ENCODE measurements at regions not wholly inside any gene's neighbourhood (a gene's known extent, or its start where the extent isn't known, plus 50 kb on each side); places are given as distances from the start of the nearest gene placed in this dataset.

DNA sequence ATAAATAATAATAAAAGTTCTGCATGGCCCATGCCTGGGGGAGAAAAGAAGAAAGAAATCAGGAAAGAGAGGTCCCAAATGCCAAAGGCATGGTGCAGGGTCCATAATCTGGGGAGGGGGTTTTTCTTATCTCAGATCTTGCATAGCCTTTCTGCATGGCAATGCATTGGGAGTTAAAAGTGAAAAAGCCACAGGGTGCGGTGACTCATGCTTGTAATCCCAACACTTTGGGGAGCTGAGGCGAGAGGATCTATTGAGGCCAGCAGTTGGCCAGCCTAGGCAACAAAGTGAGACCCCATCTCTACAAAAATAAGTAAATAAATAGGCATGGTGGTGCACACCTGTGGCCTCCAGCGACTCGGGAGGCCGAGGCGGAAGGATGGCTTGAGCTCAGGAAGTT lies 76.8 kb upstream of the GATA2 start:
- no peak for DNase-seq

DNA sequence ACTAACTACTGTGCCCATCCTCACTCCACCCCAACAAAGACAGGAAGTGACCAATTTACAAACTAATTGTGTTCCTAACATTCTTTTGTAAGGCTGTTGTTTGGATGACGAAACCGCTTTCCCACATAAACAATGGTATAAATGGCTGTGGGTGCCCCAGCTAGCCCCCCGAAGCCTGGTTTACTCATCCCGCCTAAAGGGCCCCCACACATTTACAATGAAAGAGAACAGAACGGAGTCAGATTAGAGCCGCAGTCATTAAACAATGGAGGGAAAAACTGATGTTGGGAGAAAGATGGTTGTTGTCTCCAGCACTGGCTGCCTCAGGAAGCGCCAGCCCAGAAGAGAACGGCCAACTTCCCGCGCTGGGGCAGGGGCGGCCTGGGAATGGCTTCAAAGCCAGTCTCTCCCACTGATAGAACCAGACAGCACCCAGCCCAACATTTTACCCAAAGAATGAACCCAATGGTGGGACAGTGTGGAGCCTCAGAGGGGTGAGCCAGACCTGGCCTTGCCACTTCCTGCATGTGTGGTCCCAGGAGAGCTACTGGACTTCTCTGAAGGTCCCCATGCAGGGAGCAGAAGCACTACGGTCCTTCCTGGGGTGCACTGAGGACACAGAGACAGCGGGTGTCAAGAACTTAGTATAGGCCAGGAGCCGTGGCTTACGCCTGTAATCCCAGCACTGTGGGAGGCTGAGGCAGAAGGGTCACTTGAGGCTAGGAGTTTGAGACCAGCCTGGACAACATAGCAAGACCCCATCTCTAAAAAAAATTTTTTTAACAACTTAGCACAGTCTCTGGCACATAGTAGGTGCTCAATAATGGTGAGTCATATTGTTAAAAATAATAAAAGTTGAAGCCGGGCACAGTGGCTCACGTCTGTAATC lies 75.8 kb upstream of the GATA2 start:
- DNase-seq = no peak

DNA sequence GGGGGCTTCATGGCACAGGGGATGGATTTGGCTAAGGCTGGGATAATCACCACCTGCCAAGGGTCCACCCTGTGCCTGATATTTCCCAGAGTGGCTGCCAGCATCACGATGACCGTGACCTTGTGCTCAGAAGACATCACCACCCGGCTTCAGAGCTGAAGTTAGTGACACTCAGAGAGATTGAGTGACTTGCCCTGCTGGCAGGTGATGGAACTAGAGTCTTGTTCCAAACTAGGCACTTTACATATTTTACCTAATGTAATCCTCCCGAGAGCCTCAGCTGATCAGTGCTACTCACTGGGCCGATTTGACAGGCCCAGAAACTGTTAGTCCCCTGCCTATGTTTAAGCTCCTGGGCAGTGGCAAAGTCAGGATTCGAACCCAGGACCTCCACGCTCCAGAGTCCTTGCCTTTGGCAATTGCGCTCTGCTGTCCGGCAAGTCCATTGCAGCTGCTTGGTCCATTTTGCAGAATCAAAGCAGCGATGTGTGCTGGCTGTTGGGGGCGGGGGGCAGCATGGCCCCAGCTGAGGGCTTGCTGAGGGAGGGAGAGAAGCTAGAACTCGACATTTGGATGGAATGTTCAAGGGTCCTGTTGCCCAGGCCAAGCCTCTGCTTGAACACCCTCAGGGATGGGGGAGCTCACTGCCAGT lies 74.8 kb upstream of the GATA2 start:
- no peak for DNase-seq

DNA sequence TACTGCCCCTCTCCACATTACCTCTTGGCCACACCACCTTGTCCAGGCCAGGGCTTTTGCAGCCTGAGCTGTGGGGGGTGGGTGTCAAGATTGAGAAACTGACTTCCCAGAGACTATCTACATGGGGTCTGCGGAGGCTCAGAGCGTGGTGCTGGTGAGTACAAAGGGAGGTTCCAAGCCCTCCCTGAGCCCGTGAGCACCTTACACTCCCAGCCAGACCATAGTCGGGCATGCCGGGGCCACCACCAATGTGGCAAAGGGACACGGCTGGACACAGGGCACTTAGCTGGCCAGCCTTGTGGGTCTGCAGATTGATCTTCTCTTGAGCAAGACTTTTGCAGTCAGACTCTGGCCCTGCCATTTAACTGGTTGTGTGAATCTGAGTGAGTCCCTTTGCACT lies 74.1 kb upstream of the GATA2 start:
- DNase-seq = no peak

DNA sequence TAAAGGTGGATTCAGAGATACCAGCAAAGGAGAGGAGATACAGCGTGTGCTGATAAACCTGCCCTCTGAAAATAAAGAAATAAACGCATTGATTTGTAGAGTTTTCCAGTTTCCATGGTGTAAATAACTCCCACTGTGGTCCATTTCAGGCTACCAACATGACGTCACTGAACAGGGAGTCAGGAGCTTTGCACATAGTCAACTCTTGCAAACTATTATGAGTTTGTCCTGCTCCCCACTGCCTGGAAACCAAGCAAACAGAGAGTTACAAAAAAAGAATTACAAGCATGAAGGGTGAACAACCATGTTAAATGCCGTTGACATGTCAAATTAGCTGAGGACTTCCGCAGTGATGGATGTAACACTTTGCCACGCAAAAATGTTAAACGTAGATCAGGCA lies 70.4 kb upstream of the GATA2 start:
- no peak for DNase-seq

DNA sequence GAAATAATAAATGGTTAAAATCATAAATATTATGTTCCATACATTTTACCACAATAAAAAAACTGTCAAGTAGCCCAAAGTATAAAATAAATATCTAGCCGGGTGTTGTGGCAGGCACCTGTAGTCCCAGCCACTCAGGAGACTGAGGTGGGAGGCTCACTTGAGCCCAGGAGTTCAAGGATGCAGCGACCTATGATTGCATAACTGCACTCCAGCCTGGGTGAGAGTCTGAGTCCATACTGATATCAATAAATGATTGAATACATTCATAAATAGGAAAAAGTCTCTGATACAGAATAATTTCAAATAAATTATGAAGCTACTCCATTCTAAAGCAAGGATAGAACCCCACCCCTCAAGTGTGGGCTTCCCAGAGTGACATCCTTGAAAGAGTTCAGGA lies 68.5 kb upstream of the GATA2 start:
- DNase-seq = no peak

DNA sequence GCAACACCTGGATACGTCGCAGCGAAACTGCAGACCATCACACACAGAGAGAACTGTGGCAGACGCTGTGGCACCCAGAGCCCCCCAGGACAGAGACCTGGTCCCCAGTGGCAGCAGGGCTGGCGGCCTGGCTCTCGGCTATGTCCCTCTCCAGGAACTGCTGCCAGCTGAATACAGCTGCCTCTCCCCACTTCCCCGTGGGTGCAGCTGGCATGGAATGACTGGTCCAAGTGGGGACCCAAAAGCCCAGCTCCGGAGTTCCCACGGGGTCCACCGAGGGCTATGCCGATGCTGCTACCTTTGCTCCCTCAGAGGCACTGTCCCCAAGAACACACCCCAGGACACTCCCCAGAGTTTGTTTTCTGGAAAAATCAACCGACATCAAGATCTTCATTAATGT lies 67.8 kb upstream of the GATA2 start:
- DNase-seq = no peak

DNA sequence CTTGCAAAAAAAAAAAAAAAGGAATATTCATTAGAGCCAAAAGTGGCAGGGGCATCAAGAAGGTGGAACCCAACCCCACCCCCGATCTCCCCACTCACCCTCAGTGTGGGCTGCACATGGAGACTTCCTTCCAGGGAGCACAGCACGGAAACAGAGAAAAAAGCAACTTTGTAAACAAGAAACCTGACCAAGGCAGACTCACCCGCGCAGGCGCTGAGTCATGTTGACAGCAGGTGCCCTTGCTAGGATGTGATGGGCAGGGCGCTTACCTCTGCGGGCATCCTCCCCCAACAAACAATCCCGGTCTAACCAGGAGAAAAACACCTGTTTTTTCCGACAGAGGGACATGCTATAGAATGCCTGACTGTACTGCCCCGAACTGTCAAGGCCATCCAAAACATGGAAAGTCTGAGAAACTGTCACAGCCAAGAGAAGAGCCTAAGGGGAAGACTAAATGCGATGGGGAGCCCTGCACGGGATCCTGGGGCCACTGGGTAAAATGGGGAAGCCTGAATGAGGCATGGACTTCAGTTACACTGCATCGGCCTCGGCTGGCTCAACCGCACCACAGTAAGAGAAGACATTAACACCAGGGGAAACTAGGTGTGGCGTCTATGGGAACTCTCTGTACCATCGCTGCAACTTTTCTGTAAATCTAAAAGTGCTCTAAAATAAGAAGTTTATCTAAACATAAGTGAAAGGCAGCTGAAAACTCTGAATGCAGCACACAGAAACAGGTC lies 66.7 kb upstream of the GATA2 start:
- no peak for DNase-seq

DNA sequence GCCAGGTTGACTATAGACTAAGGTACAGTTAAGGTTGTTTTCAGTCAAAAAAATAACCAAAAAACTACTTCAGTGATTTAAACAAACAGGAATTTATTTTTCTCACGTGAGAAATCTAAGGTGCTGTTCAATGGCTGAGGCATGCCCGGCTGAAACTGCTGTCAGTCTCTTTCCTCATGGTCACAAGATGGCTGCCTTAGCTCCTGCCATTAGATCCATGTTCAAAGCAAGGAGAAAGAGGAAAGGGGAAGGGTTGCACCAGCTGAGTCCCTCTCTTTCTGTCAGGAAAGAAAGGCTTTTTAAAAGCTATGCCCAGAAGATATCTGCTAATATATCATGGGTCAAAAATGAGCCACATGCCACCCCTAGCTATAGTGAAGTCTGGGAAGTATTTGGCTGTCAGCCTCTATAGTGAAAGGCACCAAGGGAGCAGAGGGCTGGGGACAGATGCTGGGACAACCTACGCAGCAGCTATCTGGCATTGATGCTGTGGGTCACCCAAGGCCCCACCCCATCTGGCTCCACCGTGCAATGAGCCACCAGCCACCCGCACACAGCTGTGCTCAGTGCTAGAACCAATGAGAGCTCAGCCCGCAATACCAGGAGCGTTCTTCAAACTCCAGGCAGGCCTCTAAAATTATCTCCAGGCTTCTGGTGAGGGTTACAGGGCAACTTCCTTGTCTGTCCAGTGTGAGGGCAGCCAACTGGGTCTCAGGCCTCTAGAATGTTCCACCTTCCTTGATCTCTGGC lies 64.7 kb upstream of the GATA2 start:
- DNase-seq = no peak

DNA sequence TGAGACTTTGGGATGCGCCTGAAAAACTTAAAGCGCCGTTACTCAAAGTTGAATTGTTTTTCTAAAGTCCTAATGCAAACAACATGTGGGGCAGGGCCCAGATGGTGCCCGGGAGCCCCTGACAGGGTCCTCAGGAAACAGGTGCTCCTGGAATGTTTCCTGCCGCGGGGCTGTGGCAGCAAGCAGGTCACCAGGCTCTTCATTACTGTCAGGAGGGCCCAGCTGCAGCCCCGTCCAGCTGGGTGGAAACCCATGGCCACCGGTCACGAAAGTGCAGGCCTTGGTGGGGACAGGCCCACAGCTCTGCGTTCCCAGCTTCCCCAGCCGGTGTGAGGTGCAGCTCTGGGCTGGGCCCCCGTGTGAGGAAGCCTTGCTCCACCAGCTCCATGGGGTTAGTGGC lies 63.9 kb upstream of the GATA2 start:
- no peak for DNase-seq

DNA sequence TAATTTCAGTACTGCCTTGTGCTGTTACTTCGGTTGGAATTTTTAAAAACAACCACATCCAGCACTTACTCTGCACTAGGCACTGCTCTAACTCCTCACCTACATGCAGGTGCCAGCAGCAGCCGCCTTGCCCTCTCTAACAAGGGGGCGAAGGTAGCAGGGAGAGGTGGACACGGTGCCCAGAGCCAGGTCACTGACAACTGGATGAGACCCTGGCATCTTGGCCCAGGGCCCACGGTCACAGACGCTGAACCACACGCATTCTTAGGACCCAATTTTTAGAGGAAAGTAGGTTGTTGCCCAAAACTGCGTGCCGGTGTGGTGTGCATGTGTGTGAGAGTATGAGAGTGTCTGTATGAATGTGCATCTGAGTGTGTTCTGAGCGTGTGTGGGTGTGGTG lies 63.4 kb upstream of the GATA2 start:
- no peak for DNase-seq

DNA sequence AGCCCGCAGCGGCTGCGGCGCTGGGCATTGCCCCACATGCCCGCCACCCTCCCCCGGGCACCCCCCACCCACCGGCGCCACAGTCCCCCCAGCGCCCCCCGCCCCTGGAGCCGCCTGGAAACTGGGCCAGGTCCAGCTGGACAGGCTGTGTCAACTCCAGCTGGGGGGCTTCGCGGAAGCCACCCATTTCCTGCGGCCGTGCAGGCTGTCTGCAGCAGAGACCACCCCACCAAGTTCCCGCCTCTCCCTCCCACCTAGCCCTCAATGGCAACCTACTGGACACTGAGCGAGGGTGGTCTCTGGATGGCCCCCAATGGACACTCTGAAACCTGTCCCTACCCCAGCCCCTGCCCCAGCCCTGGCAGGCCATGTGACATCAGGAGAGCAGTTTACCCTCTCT lies 62.8 kb upstream of the GATA2 start:
- DNase-seq = no peak

DNA sequence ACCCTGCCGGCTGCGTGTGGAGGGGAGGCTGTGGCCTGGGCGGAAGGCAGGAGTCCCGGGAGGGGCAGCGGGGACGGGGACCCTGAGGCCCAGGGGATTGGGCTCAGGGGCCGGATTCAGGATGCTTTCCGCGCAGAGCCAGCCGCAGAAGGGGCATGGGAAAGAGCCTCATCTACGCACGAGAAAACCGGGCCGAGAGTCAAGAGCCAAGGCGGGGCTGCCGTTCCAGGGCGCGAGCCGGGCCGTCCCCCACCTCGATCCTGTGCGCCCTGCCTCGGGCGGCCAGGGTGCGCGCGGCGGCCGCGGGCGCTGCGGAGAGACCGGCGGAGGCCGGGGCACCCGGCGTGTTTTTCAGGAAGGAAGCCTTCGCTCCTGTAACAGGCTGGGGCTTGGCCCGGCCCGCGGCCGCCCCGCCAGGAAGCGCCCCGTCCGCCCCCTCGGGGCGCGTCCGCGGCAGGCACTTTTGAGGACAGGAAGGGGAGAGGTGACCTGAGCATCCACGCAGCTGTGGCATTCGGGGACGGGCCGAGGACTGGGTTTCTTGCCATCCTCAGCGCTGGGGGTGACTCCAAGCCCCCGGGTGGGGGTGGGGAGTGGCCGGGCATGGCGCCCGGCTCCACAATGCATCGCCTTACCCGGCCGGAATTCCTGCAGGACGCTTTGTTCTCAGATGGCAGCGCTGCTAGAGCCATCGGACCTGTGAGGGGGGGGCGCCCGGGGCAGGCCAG lies 62.3 kb upstream of the GATA2 start:
- peak; percentile 59 for DNase-seq

DNA sequence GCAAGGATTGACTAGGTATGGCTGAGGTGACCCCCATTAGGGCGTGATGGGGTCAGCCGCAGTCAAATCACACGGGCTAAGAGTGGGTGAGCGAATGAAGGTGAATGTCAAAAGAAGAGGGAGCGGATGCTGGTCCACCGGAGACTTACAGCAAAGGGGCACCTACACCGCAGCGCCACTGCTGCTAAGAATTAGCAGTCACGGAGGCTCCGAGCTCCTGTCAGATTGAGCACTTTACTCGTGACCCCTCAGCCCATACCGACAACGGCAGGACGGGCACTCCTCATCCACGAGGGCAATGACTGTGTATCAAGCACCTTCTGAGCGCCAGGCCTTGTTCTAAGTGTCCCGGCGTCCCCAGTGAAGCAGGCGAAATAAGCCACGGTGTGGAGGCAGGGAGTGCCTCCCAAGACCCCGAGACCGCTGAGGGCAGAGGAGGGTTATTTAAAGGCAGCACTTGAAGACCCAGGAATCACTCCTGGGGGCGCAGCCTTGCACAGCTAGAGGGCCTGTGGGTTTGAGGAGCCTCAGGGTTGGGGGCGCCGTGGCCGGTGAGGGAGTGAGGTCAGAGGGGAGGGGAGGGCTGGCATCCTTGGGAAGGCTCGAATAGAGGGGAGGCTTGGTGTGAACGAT lies 61.6 kb upstream of the GATA2 start:
- DNase-seq = no peak

DNA sequence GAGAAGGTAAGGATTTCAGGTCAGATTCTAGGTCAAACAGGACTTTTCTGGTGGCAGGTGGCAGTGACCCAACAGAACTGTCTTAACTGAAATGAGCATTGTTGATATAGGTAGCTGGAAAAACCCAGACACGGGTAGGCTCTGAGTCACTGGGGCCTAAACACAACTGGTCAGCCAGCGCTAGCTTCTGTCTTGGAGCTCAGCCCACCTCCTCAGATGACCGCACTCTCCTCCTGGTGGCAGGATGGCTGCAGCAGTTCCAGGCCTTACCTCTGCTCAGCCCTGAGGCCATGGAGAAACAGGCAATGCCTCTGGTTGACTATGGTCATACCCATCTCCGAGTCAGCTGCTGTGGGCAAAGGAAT lies 61.1 kb upstream of the GATA2 start:
- DNase-seq = peak; percentile 89

DNA sequence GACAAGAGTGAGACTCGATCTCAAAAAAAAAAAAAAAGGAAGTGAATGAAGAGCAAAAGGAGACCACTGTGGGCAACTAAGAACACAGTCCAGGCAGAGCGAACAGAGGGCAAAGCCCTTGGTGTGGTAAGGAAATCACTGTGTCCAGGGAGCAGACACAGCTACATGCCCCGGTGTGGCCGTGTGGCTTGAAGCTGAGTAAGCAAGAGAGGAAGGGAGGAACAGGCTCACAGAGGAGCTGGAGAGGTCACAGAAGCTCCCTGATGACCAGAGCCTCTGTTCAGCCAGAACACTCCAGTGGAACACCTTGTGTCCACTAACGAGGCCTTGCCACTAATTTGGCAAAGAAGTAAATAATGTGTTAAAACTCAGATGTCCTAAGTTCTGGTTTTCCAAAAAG lies 60.6 kb upstream of the GATA2 start:
- peak; percentile 35 for DNase-seq

DNA sequence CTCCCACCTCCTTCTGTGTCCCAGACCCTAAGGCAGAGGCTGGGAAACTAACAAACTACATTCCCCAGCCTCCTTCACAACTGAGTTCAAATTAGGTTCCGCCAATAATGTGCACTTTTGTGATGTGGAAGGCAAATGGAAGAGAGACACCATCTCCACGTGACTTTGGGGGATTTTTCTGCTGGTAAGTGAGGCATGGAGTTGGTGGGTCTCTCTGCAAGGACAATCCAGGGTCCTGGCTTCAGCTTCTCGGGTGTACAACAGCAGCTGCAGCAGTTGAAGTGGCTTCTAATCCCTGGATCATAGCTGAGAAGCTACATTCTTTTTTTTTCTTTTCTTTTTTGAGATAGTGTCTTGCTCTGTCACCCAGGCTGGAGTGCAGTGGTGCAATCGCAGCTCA lies 58.9 kb upstream of the GATA2 start:
- peak; percentile 38 for DNase-seq

DNA sequence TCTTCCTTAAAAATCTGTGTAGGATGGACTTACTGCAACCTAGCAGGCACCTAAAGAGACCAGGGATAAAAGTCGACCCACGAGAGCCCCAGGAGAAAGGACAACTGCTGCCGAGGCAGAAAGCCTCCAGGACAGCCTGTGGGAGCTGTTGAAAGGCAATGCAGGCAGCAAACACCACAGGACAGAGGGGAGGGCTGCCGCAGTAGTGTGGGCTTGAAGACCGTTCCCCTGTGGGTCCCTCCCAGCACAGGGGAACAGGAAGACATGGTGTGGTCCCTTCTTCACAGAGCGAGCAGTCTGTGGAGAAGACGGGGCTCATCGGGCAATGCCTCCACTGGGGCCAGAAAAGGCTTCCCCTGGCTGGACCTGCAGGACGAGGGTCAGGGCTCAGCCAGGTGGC lies 58.5 kb upstream of the GATA2 start:
- DNase-seq = no peak

DNA sequence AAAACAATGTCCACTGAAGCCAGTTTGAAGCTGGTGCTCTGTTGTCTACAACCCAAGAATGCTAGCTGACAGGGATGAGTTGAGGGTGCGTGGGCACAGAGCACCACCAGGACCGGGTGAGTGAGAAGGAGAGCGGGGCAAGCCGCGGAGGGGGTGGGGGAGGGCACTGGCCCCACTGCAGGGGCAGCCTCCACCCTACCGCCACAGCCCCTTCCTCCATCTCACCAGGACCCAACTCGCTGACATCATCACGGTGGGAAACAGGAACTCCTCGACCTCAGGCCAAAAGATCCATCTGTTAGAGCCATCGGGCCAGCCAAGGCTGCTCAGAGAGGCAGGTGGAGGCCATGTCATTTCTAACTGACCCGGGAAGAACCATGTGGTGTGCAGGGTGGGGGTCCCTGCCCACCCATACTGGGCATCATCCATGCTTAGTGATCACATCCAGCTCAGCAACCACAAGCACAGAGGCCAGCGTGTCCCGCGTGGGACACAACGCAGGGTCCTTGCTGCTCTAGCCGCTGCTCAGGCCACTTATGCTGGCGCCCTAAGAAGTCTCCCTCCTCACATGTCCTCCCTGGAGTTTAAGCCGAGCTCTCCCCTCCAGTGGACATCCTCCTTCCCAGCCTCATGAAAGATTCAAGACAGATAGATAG lies 57.6 kb upstream of the GATA2 start:
- DNase-seq = no peak

DNA sequence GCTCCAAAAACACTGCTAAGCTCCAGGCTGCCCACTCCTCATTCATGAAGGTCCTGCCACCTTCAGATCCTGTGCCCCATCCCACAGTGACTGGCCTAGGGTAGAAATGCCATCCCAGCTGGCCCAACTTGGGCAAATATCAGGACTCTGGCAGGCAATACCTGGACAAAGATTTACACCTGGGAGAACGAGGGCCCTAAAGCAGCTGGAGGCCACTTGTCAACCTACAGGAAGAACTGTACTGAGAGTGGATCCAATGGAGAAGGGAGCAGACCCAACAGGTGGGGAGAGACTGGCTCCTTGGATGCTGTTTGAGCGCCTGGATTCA lies 57.1 kb upstream of the GATA2 start:
- DNase-seq = no peak

DNA sequence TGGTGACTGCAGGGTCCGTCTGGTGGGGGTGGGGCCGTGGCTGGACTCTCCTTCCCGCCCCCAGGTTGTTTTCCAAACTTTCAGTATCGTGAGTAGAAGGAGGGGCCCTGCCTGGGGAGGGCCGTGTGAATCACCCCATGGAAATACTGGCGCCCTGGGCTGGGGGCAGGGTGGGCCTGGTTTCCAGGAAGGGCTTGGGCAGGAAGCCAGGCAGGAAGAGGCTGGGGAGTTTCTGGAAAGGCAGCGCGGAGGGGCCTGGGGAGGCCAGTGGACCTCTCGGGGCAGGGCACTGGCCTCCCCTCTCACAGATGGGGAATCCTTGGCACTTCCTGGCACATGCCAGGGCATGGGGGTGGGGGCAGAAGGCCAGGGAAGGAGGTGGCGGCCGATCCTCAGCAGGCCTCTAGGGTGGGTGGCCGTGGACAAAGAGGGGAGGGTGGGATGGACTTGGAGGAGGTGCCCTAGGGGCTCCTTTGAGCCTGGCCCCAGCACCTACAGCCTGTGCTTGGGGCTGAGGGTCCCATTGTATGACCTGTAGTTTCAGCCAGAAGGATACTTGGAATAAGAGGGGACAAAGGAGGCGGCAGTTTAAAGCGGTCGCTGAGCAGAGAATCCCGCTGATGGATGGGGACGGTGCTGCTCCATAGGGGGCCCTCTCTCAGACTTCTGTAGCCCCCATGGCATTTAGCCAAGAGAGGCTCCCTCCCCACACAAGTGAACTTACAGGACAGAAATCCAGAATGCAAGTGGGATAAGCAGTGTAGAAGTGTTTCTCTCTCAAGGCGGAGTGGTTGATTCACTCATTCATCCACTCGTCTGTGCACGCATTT lies 56.5 kb upstream of the GATA2 start:
- peak; percentile 76 for DNase-seq
